ENCODE measurements at regions not wholly inside any gene's neighbourhood (a gene's known extent, or its start where the extent isn't known, plus 50 kb on each side); places are given as distances from the start of the nearest gene placed in this dataset.

DNA sequence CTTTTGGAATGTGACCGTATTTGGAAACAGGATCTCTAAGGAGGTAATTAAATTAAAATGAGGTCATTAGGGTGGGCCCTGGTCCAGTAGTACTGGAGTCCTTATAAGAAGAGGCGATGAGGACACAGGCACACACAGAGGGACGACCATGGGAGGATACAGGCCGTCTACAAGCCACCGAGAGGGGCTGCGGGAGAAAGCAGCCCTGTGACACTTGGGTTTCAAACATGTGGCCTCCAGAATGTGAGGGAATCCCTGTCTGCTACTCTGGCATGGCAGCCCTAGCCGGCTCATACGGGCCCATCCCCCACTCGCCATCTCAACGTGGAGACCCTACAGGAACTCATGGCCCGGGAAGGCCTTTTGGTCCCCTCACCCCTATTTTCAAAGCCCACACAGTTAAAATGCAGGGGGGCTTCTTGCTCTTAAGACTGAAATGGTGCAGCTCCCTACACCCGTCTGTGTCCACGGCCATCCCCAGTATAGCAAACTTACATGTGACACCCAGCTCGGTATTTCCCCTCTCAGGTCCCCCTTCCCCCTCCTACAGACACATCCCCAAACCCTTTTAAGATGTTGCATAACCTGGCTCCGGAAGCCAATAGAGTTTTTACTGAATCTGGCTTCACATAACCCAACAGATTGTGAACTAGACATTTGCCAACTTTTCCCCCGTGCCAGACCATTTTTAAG is 124.1 kb upstream of the TBL1X start (continued):
- TF ChIP-seq EZH2phosphoT487 (IDR thresholded peaks at IDR 0.05; ENCODE audit: unreplicated experiment) (no peak), CTCF (conservative IDR thresholded peaks at IDR 0.05; ENCODE audit: low read depth in 2 of 2) (no peak), POLR2AphosphoS5 (IDR thresholded peaks at IDR 0.05; ENCODE audit: low read depth) (no peak)

- peak; percentile 50 for DNase-seq (ENCODE audit: low spot score)
- Mint-ChIP-seq H3K27me3 (ENCODE audit: insufficient read depth, low read depth, poor library complexity) (peaks cover 15% of the 10 kb centered on the region), H3K4me3 (no peak overlapping the region), H3K9me3 (no peaks in the 10 kb centered on the region; the same call in 2 of the 3 replicates), H3K36me3 (ENCODE audit: low read depth) (no peaks in the 10 kb centered on the region), H3K27ac (no peak overlapping the region), H3K4me1 (peaks cover 25% of the 10 kb centered on the region)
- no peaks in the 10 kb centered on the region for H3F3A ChIP-seq (replicated peaks; ENCODE audit: low read depth)
- H3K36me3 ChIP-seq (ENCODE audit: insufficient read depth): no peaks in the 10 kb centered on the region
- H3K4me3 ChIP-seq: peak overlapping the region; percentile 36; the same call in 1 of the 2 replicates
- H4K20me1 ChIP-seq (replicated peaks; ENCODE audit: insufficient read depth): no peaks in the 10 kb centered on the region
- peak overlapping the region; percentile 73; the same call in 1 of the 2 replicates for H3K4me2 ChIP-seq
- peak overlapping the region; percentile 79; the same call in 1 of the 2 replicates for H3K27ac ChIP-seq (ENCODE audit: low read depth)
- H2AFZ ChIP-seq: 0 out of 2 replicates have a peak overlapping the region, but pooled peaks have one; percentile 18
- H3K79me2 ChIP-seq (replicated peaks; ENCODE audit: insufficient read depth): no peaks in the 10 kb centered on the region
- no peaks in the 10 kb centered on the region for H3K9me2 ChIP-seq (ENCODE audit: insufficient read depth)
- no peaks in the 10 kb centered on the region for H3K27me3 ChIP-seq (ENCODE audit: insufficient read depth)
- H3K4me1 ChIP-seq (ENCODE audit: insufficient read depth): peaks cover 16% of the 10 kb centered on the region
- ATAC-seq: 0 out of 3 replicates have a peak, but pooled peaks have one; percentile 12
- no peak for TF ChIP-seq NANOG (IDR thresholded peaks at IDR 0.05; ENCODE audit: borderline replicate concordance)
- TF ChIP-seq JUNB (IDR thresholded peaks at IDR 0.05; ENCODE audit: unreplicated experiment): no peak
- TF ChIP-seq ZNF114 (CRISPR knock-in tag; IDR thresholded peaks at IDR 0.05): no peak
- no peak for TF ChIP-seq ZNF462 (CRISPR knock-in tag; IDR thresholded peaks at IDR 0.05)
- TF ChIP-seq, protein P1, sequence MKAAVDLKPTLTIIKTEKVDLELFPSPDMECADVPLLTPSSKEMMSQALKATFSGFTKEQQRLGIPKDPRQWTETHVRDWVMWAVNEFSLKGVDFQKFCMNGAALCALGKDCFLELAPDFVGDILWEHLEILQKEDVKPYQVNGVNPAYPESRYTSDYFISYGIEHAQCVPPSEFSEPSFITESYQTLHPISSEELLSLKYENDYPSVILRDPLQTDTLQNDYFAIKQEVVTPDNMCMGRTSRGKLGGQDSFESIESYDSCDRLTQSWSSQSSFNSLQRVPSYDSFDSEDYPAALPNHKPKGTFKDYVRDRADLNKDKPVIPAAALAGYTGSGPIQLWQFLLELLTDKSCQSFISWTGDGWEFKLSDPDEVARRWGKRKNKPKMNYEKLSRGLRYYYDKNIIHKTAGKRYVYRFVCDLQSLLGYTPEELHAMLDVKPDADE (IDR thresholded peaks at IDR 0.05): no peak
- TF ChIP-seq, protein P2, sequence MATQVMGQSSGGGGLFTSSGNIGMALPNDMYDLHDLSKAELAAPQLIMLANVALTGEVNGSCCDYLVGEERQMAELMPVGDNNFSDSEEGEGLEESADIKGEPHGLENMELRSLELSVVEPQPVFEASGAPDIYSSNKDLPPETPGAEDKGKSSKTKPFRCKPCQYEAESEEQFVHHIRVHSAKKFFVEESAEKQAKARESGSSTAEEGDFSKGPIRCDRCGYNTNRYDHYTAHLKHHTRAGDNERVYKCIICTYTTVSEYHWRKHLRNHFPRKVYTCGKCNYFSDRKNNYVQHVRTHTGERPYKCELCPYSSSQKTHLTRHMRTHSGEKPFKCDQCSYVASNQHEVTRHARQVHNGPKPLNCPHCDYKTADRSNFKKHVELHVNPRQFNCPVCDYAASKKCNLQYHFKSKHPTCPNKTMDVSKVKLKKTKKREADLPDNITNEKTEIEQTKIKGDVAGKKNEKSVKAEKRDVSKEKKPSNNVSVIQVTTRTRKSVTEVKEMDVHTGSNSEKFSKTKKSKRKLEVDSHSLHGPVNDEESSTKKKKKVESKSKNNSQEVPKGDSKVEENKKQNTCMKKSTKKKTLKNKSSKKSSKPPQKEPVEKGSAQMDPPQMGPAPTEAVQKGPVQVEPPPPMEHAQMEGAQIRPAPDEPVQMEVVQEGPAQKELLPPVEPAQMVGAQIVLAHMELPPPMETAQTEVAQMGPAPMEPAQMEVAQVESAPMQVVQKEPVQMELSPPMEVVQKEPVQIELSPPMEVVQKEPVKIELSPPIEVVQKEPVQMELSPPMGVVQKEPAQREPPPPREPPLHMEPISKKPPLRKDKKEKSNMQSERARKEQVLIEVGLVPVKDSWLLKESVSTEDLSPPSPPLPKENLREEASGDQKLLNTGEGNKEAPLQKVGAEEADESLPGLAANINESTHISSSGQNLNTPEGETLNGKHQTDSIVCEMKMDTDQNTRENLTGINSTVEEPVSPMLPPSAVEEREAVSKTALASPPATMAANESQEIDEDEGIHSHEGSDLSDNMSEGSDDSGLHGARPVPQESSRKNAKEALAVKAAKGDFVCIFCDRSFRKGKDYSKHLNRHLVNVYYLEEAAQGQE (IDR thresholded peaks at IDR 0.05; ENCODE audit: unreplicated experiment): no peak
- TF ChIP-seq EZH2phosphoT487 (IDR thresholded peaks at IDR 0.05; ENCODE audit: unreplicated experiment): no peak
- no peak for TF ChIP-seq ZNF331 (CRISPR knock-in tag; IDR thresholded peaks at IDR 0.05; ENCODE audit: low read depth)
These were observed 123.3 kb upstream of the TBL1X start for GRCh38 chrX:9341291-9342201.

All from GM23338 (cell line).